NCI-H526 treated with DMSO at 0.1 percent for 48 hours (cell line): ENCODE measurements at regions not wholly inside any gene's neighbourhood (a gene's known extent, or its start where the extent isn't known, plus 50 kb on each side); places are given as distances from the start of the nearest gene placed in this dataset.
"Not testable (repeated sequence)": the region's sequence is repeated elsewhere in the genome, so short reads cannot be mapped to it uniquely, and the experiment has no call there.

ENCODE experiments used
- DNase-seq: peaks from one replicate; lab custom pipeline; 2025; lab: John Stamatoyannopoulos, UW

GRCh38 chrX:46366381-46367207, 178.6 kb downstream of the ZNF674 start:
- DNase-seq = no peak

GRCh38 chrX:46354481-46354880, 190.7 kb downstream of the ZNF674 start:
- DNase-seq = no peak

- DNase-seq = no peak
Measured at GRCh38 chrX:46341767-46342322, 203.4 kb downstream of the ZNF674 start.

- no peak for DNase-seq
Measured at GRCh38 chrX:46340696-46341095, 204.5 kb downstream of the ZNF674 start.

GRCh38 chrX:46333550-46333949, 211.7 kb downstream of the ZNF674 start:
- DNase-seq = no peak

- no peak for DNase-seq
Measured at GRCh38 chrX:46330981-46331380, 214.2 kb downstream of the ZNF674 start.

- no peak for DNase-seq
Measured at GRCh38 chrX:46330513-46330912, 214.7 kb downstream of the ZNF674 start.

- DNase-seq = no peak
Measured at GRCh38 chrX:46328133-46328532, 217.1 kb downstream of the ZNF674 start.

- no peak for DNase-seq
Measured at GRCh38 chrX:46327566-46328115, 217.6 kb downstream of the ZNF674 start.

- DNase-seq = no peak
Measured at GRCh38 chrX:46326161-46326560, 219.1 kb downstream of the ZNF674 start.

- DNase-seq = no peak
Measured at GRCh38 chrX:46325312-46325877, 219.8 kb downstream of the ZNF674 start.

GRCh38 chrX:46324166-46324565, 221.1 kb downstream of the ZNF674 start:
- no peak for DNase-seq

- not testable (repeated sequence) for DNase-seq
Measured at GRCh38 chrX:46322929-46323328, 222.3 kb downstream of the ZNF674 start.

- no peak for DNase-seq
Measured at GRCh38 chrX:46321676-46322075, 223.5 kb downstream of the ZNF674 start.

GRCh38 chrX:46319750-46320149, 225.5 kb downstream of the ZNF674 start:
- no peak for DNase-seq

GRCh38 chrX:46318551-46318950, 226.7 kb downstream of the ZNF674 start:
- DNase-seq = no peak

- DNase-seq = no peak
Measured at GRCh38 chrX:46317163-46317562, 228.1 kb downstream of the ZNF674 start.

GRCh38 chrX:46311581-46312120, 233.6 kb downstream of the ZNF674 start:
- no peak for DNase-seq

- DNase-seq = no peak
Measured at GRCh38 chrX:46310815-46311497, 234.3 kb downstream of the ZNF674 start.

GRCh38 chrX:46308110-46308509, 237.1 kb downstream of the ZNF674 start:
- DNase-seq = no peak

GRCh38 chrX:46306103-46306502, 239.1 kb downstream of the ZNF674 start:
- no peak for DNase-seq

GRCh38 chrX:46305431-46305830, 239.8 kb downstream of the ZNF674 start:
- no peak for DNase-seq
